Chondrocyte (in vitro differentiated cells): ENCODE measurements at regions not wholly inside any gene's neighbourhood (a gene's known extent, or its start where the extent isn't known, plus 50 kb on each side); places are given as distances from the start of the nearest gene placed in this dataset.

ENCODE experiments used
- DNase-seq: peaks from one replicate; pipeline ENCODE4 v3.0.0; 2021; ENCODE audit warnings: mixed read lengths, low spot score
- H3K27ac Mint-ChIP-seq: one replicate; pipeline ENCODE4 v1.8.0; 2021; ENCODE audit warnings: mild to moderate bottlenecking, moderate library complexity, mixed read lengths; ENCODE audit not compliant: unreplicated experiment
- H3K27me3 Mint-ChIP-seq: 2 replicates; pipeline ENCODE4 v1.8.0; 2021; ENCODE audit warnings: low read depth, mixed read lengths
- H3K36me3 Mint-ChIP-seq: 2 replicates; pipeline ENCODE4 v1.8.0; 2021; ENCODE audit warnings: low read depth, mixed read lengths
- H3K4me1 Mint-ChIP-seq: 2 replicates; pipeline ENCODE4 v1.8.0; 2021; ENCODE audit warnings: low read depth, mild to moderate bottlenecking, mixed read lengths
- H3K4me3 Mint-ChIP-seq: one replicate; pipeline ENCODE4 v1.8.0; 2021; ENCODE audit warnings: mild to moderate bottlenecking, moderate library complexity, mixed read lengths; ENCODE audit not compliant: unreplicated experiment
- H3K9me3 Mint-ChIP-seq: 2 replicates; pipeline ENCODE4 v1.8.0; 2021; ENCODE audit warnings: low read depth, mixed read lengths
- CTCF ChIP-seq: fragments of 200-600 bp; sonication (generic); IDR thresholded peaks from 2 replicates; pipeline ENCODE4 v1.5.0; 2021; ENCODE audit warnings: antibody characterized with exemption, mild to moderate bottlenecking, moderate library complexity

GRCh38 chr9:28034242-28034641 lies 461.0 kb upstream of the C9orf72 start:
- no peak for TF ChIP-seq CTCF
- DNase-seq: no peak
- Mint-ChIP-seq H3K4me1 (no peaks in the 10 kb centered on the region), H3K4me3 (no peak overlapping the region), H3K36me3 (no peaks in the 10 kb centered on the region), H3K27me3 (peaks cover 8% of the 10 kb centered on the region), H3K9me3 (no peaks in the 10 kb centered on the region), H3K27ac (no peak overlapping the region)

GRCh38 chr9:28037968-28038367 lies 464.7 kb upstream of the C9orf72 start:
- DNase-seq: no peak
- Mint-ChIP-seq H3K4me3 (no peak overlapping the region), H3K36me3 (no peaks in the 10 kb centered on the region), H3K9me3 (no peaks in the 10 kb centered on the region), H3K27me3 (peaks cover 8% of the 10 kb centered on the region), H3K4me1 (no peaks in the 10 kb centered on the region), H3K27ac (no peak overlapping the region)
- TF ChIP-seq CTCF: no peak

- Mint-ChIP-seq H3K36me3 (no peaks in the 10 kb centered on the region), H3K27me3 (peaks cover 2% of the 10 kb centered on the region), H3K27ac (no peak overlapping the region), H3K9me3 (no peaks in the 10 kb centered on the region), H3K4me1 (peaks cover 4% of the 10 kb centered on the region), H3K4me3 (no peak overlapping the region)
- TF ChIP-seq CTCF: no peak
- no peak for DNase-seq
Measured at GRCh38 chr9:28045051-28045450, 471.8 kb upstream of the C9orf72 start.

- H3K27ac Mint-ChIP-seq: no peak overlapping the region
- H3K27me3 Mint-ChIP-seq: no peaks in the 10 kb centered on the region
- TF ChIP-seq CTCF: no peak
- H3K9me3 Mint-ChIP-seq: no peaks in the 10 kb centered on the region
- H3K36me3 Mint-ChIP-seq: no peaks in the 10 kb centered on the region
- no peak for DNase-seq
- H3K4me1 Mint-ChIP-seq: peaks cover 19% of the 10 kb centered on the region
- H3K4me3 Mint-ChIP-seq: no peak overlapping the region
Measured at GRCh38 chr9:28050046-28050445, 476.8 kb upstream of the C9orf72 start.

GRCh38 chr9:28050941-28051340 lies 477.7 kb upstream of the C9orf72 start:
- Mint-ChIP-seq H3K9me3 (no peaks in the 10 kb centered on the region), H3K27ac (no peak overlapping the region), H3K36me3 (no peaks in the 10 kb centered on the region), H3K4me1 (peaks cover 19% of the 10 kb centered on the region), H3K4me3 (no peak overlapping the region), H3K27me3 (no peaks in the 10 kb centered on the region)
- TF ChIP-seq CTCF: no peak
- no peak for DNase-seq
